T-helper 1 cell treated with Interleukin-12 subunit alpha and Interleukin-12 subunit beta and Interleukin-4 antibody, amounts not matched to agents 30 ng/mL and 1 ng/mL, for 36 hours (primary cell): ENCODE measurements at regions not wholly inside any gene's neighbourhood (a gene's known extent, or its start where the extent isn't known, plus 50 kb on each side); places are given as distances from the start of the nearest gene placed in this dataset.

Experiments
- intact Hi-C: fragments of 100-400 bp; cut with micrococcal nuclease; formaldehyde crosslinking; loops from one replicate; pipeline ENCODE4 v1.15.1; 2024

GRCh38 chr14:51307551-51307950, 67.5 kb downstream of the TMX1 start:
- intact Hi-C loops = no loop called here

DNA sequence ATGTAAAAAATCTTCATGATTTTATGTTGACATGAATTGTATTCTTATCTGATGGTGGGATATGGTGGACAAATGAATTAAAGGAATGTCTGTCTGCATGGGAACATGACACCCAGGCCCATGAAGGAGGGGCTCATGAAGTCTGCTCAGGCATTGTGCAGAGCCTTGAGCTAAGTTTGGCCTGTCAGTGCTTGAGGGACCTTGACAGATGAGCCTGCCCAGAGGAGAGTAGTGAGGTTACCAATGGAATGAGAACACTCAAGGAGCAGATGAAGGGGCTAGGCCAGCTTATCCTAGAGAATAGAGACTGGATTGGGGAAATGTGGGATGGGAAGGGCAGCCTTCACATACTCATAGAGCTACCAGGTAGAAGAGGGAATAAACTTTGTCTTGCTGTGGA, 68.8 kb downstream of the TMX1 start:
- intact Hi-C loops = no loop called here

DNA sequence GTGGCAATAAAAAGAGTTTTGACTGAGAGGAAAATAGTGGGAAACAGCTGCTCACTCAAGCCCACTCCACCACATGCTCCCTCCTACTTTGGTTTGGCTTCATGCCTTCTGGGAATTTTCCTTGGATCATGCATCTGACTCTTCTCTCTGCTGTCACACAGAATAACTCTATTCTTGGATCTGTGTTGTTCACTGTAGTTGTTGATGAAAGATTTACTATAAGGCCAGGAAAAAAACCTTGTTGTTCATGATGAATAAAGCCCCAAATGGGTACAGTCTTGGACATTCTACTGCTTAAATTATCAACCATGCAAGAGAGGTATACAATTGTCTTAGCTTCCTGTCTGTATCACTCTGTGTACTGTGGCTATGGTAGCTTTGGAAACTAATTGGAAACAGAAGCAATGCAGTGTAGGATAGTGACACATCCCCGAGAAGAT, 70.5 kb downstream of the TMX1 start:
- intact Hi-C loops = no loop called here

GRCh38 chr14:51314321-51315015, 74.4 kb downstream of the TMX1 start:
- intact Hi-C loops = no loop called here

DNA sequence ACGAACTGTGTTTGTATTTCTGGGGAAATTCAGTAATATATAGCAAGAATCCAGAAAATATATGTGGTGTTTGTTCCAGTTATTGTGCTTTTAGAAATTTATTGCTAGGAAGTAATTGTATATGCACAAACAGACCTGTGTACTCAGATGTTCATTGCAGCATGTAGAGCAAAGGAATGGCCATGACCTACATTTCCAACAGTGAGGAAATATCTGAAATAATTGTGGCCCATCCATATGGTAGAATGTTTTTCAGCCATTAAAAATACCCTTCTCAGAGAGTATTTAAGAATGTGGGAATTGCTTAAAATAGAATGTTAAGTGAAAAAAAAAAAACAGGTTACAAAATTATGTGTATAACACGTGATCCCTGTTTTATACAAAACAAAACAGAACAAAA, 77.3 kb downstream of the TMX1 start:
- intact Hi-C loops = no loop called here

DNA sequence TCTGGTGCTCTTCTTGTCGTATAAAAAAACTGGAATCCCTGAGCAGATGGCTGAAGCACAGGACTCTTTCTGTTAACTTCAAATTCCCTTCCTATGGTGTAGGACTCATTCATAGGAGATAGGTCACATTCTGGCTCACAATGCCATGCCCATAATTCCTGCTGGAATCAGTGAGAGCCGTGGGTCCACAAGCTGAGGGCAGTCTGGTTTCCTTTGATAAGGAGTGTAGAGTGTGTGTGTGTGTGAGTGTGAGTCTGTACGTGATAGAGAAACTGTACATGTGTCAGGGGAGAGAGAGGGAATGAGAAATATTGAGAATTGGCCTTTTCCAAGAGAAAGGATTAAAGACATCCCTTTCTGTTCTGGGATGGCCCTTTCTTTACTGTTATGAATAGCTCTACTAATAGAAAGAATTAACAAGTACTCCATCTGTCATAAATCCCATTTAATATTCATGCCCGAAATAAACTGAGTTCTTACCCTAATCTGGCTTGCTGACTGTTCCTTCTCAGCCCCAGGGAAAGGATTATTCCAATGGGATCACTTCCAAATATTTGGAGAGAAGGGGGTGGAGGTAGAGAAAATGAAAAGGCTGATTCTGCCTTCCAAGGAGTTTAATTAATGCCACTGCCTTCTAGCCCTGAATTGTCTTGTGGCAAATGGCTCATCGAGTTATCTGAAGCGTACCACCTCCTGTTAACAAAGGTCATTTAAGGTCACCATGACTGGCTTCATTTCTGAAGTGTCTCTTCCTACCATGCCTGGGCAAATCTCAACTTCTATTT, 79.0 kb downstream of the TMX1 start:
- intact Hi-C loops = no loop called here

GRCh38 chr14:51321036-51321435, 81.0 kb downstream of the TMX1 start:
- intact Hi-C loops = no loop called here

GRCh38 chr14:51323492-51323891, 83.4 kb downstream of the TMX1 start:
- intact Hi-C loops = no loop called here

DNA sequence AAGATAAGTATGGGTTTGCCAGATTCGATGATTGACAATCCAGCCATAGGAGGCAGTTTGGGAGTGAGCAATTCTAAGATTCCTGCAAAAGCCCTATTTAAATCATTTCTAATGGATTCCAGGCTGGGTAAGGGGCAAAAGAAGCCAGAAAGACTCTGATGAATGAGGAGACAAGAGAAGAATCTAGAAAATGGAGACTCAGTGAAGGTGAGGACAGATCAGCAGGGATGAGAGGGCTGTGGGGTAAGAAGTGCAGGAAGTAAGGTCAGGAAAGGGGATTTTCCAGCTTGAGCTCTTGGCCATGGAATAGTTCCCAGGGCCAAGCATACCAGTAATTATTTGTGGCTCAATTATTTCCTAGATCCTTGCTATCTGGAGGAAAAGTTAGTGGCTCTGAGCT, 87.3 kb downstream of the TMX1 start:
- intact Hi-C loops = no loop called here

DNA sequence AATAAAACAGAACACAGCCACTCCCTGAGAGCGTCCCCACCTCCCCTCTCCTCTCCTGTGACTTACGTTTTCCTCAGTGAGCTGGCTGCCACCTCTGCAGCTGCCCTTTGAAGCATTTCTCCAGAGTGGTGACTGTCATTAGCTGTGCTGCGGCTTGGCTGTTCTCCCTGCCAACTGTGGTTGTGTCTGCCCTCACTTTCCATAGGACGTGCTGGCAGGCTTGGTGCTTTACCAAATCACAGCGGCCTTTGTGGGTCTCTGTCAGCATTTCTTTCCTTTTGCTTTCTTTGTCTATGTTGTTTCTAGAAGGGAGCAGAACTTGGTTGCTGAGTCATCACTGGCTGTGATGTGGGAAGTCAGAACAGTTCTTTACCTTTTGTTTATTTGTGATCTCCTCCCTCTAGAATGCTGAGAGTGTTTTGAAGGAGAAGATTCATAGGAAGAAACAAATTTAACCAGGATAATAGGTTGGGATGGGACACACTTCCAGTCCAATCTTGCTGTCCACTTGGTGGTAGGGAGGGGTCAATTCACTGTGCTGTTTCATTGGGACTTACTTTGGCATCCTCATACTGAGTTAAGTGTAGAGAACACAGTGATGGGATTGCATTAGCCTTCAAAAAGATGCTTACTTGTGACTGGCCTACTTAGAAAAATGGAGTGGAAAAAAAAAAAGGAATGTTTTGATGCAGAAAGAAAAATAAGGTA, 88.2 kb downstream of the TMX1 start:
- intact Hi-C loops = no loop called here

- intact Hi-C loops = no loop called here
Observed at GRCh38 chr14:51328772-51329353, 88.8 kb downstream of the TMX1 start.

- intact Hi-C loops = no loop called here
Observed at GRCh38 chr14:51331486-51332367, 91.7 kb downstream of the TMX1 start.

DNA sequence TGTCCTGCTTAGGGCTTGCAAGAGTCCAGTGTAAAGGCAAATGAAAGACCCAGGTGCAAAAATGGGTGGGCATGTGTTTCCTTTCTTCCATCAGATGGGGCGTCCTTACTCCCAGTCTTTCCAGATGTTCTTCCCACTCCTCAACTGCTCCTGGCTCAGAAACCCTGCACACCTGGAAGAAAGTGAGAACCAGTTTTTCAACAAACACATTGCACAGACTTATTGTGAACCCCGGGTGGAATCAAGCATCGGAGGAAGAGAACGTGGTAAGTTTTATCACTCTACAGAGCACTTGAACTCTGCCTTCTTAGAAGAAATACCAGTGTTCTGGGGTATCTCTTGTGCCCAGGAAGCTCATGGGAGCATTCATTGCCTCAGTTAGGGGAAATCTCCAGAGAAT, 93.3 kb downstream of the TMX1 start:
- intact Hi-C loops = no loop called here

- intact Hi-C loops = no loop called here
Observed at GRCh38 chr14:51333901-51334521, 94.0 kb downstream of the TMX1 start.

DNA sequence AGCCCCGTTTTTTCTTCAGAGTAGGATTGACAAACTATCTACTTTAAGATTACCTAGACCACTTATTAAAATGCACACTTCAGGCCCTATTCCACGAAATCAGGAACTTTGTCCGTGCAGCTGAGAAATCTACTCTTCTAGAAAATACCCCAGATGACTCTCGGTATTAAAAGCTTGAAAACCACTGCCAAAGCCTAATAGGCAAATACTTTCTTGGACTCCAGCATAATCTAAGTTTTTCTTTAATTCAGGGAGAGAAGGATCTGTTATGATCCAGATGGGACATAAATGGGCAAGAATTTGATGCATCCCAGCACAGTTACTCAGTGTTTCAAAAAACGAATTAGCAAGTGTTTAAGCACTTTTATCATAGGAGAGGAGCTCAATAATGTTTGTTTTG, 94.5 kb downstream of the TMX1 start:
- intact Hi-C loops = no loop called here

DNA sequence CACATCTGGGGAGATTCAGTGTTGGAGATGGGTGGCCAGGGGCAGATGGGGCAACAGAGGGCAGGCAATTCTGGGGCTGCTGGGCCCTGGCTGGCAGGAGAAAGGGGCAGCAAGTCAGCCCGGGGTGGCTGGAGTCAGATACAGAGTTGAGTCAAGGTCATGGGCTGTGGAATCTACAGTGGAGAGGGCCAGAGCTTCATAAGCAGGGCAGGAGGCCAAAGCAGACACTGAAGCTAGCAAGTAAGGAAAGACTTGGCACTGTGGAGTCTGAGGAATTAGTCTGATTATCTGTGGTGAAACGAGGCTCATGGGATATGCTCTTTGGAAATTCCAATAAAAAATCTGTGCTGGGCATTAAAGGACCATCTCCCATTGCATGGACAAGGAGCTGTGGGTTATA, 95.5 kb downstream of the TMX1 start:
- intact Hi-C loops = no loop called here

DNA sequence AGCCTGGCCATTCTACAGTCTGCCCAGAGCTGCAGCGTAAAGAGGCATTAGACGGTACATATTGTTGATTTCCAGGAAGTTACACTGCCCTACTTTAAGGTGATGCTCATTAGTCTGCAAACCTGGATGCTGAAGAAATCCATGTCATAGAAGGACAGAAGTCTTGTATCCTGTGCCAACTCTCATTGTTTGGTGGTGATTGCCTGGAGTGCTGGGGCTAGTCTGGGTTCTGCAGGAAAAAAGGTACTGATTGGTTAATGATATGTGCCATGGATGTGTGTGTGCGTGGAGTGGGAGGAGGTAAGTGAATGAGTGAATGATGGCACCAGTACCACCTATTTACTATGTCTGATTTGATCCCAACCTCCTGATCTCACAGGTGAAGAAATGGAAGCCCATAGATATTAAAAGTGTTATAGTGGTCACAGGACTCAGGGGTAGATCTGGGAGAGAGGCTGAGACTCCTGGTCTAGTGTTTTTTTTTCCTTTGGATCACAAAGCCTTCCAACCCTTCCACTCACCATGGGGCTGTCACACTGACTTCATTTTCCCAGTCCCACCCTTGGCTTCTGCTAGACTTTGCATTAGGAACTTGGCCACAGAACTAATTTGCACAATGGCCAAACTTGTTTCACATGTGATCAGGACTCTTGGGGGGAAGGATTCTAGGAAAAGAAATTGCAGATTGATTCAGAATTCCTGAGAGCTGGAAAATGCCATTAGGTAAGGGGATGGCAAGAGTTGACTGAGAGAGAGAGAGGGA, 96.1 kb downstream of the TMX1 start:
- intact Hi-C loops = no loop called here

DNA sequence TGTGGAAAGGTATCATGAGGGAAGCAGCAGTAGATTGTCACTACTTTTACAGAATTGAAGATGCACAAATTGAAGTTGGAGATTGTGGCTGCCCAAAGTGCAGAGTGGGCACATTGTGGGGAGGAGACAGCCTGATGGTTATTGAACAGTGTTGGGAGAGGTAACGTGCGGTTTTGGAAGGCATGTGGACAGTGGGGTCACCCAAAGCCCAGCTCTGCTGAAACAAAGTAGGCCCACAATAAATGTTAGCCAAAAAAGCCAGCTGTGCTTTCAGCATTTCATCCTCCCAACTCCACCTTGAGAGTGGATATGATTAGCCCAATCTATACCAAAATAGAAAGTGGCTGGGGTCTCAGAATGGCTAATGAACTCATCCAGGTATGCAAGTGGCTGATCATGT, 96.7 kb downstream of the TMX1 start:
- intact Hi-C loops = no loop called here

GRCh38 chr14:51337520-51337919, 97.5 kb downstream of the TMX1 start:
- intact Hi-C loops = no loop called here

DNA sequence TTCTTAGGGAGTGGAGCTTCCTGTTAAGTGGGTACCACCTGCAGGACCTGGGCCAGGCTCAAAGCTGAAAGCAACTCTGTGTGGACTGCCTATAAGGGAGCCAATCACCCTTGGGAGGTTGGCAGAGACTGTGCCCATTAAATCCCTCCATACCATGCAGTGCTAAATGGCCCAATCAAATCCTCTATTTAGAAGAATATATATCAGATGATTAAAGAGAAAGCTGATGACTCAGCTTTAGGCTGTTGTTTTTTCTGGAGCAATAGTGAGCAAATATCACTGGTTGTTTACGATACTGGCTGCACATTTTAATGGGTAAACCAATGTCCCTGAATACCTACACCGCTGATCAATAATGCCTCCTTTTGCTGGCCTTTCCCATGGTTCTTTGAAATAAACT, 101.3 kb downstream of the TMX1 start:
- intact Hi-C loops = no loop called here
